ENCODE measurements at regions not wholly inside any gene's neighbourhood (a gene's known extent, or its start where the extent isn't known, plus 50 kb on each side); places are given as distances from the start of the nearest gene placed in this dataset.

- DNase-seq (ENCODE audit: low read depth, low spot score), result no peak
- no peaks in the 10 kb centered on the region for H3K27me3 Mint-ChIP-seq (ENCODE audit: low read depth)
- no peak for TF ChIP-seq CTCF (conservative IDR thresholded peaks at IDR 0.05)
These were observed 55.8 kb upstream of the METAP2 start for GRCh38 chr12:95418142-95418541.

More at GRCh38 chr12:95418142-95418541, 55.8 kb upstream of the METAP2 start:
- Mint-ChIP-seq H3K36me3 (ENCODE audit: low read depth) (no peaks in the 10 kb centered on the region), H3K9me3 (no peaks in the 10 kb centered on the region), H3K27ac (ENCODE audit: unreplicated experiment) (peak overlapping the region; percentile 12), H3K4me3 (no peak overlapping the region), H3K4me1 (no peaks in the 10 kb centered on the region)

Measured in neural crest cell (in vitro differentiated cells).